ENCODE measurements at regions not wholly inside any gene's neighbourhood (a gene's known extent, or its start where the extent isn't known, plus 50 kb on each side); places are given as distances from the start of the nearest gene placed in this dataset.

GRCh38 chr1:82319546-82319945 is 518.8 kb downstream of the ADGRL2 start:
- intact Hi-C loops (cut with DNase I; ENCODE audit: low total_unique reads) = no loop called here
- H3K4me3 ChIP-seq = no peak overlapping the region
- no peaks in the 10 kb centered on the region for H3K27me3 ChIP-seq
- no peaks in the 10 kb centered on the region for H3K9me3 ChIP-seq
- no peak overlapping the region for H3K27ac ChIP-seq
- no peak for DNase-seq
- no peaks in the 10 kb centered on the region for H3K36me3 ChIP-seq
- TF ChIP-seq POLR2A (IDR thresholded peaks at IDR 0.05) = no peak
- TF ChIP-seq, protein P1, sequence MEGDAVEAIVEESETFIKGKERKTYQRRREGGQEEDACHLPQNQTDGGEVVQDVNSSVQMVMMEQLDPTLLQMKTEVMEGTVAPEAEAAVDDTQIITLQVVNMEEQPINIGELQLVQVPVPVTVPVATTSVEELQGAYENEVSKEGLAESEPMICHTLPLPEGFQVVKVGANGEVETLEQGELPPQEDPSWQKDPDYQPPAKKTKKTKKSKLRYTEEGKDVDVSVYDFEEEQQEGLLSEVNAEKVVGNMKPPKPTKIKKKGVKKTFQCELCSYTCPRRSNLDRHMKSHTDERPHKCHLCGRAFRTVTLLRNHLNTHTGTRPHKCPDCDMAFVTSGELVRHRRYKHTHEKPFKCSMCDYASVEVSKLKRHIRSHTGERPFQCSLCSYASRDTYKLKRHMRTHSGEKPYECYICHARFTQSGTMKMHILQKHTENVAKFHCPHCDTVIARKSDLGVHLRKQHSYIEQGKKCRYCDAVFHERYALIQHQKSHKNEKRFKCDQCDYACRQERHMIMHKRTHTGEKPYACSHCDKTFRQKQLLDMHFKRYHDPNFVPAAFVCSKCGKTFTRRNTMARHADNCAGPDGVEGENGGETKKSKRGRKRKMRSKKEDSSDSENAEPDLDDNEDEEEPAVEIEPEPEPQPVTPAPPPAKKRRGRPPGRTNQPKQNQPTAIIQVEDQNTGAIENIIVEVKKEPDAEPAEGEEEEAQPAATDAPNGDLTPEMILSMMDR (IDR thresholded peaks at IDR 0.05) = no peak
- no peaks in the 10 kb centered on the region for H3K4me1 ChIP-seq

DNA sequence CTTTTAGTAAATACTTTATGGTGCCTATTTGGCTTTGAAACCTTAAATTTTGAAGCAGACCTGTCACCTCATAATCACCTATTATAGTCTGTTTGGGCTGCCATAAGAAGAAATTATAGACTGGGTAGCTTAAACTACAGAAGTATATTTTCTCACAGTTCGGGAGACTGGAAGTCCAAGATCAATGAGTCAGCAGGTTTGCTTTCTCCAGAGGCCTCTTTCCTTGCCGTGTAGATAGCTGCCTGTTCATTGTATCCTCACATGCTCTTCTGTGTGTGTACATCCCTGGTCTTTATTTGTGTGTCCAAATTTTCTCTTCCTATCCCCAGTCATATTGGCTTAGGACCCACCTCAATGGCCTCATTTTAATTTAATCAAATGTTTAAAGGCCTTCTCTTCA is 518.2 kb downstream of the ADGRL2 start:
- Histone ChIP-seq H3K9me3 (no peaks in the 10 kb centered on the region), H3K27ac (no peak overlapping the region), H3K36me3 (no peaks in the 10 kb centered on the region), H3K4me1 (no peaks in the 10 kb centered on the region), H3K4me3 (no peak overlapping the region), H3K27me3 (no peaks in the 10 kb centered on the region)
- TF ChIP-seq POLR2A (IDR thresholded peaks at IDR 0.05) = no peak
- TF ChIP-seq, protein P1 (IDR thresholded peaks at IDR 0.05) = no peak
- intact Hi-C loops (cut with DNase I; ENCODE audit: low total_unique reads) = no loop called here
- no peak for DNase-seq

GRCh38 chr1:82318265-82318664 is 517.5 kb downstream of the ADGRL2 start:
- H3K4me3 ChIP-seq = no peak overlapping the region
- DNase-seq = no peak
- intact Hi-C loops (cut with DNase I; ENCODE audit: low total_unique reads) = no loop called here
- H3K36me3 ChIP-seq = no peaks in the 10 kb centered on the region
- no peaks in the 10 kb centered on the region for H3K27me3 ChIP-seq
- H3K4me1 ChIP-seq = no peaks in the 10 kb centered on the region
- TF ChIP-seq, protein P1 (IDR thresholded peaks at IDR 0.05) = no peak
- TF ChIP-seq POLR2A (IDR thresholded peaks at IDR 0.05) = no peak
- no peaks in the 10 kb centered on the region for H3K9me3 ChIP-seq
- H3K27ac ChIP-seq = no peak overlapping the region

- no peaks in the 10 kb centered on the region for H3K36me3 ChIP-seq
- H3K9me3 ChIP-seq = no peaks in the 10 kb centered on the region
- TF ChIP-seq, protein P1 (IDR thresholded peaks at IDR 0.05) = no peak
- no peak for TF ChIP-seq POLR2A (IDR thresholded peaks at IDR 0.05)
- no peaks in the 10 kb centered on the region for H3K27me3 ChIP-seq
- intact Hi-C loops (cut with DNase I; ENCODE audit: low total_unique reads) = no loop called here
- no peaks in the 10 kb centered on the region for H3K4me1 ChIP-seq
- no peak overlapping the region for H3K27ac ChIP-seq
- DNase-seq = no peak
- H3K4me3 ChIP-seq = no peak overlapping the region
These were observed 516.9 kb downstream of the ADGRL2 start for GRCh38 chr1:82317671-82318070.

- Histone ChIP-seq H3K27ac (no peak overlapping the region), H3K4me3 (no peak overlapping the region), H3K36me3 (no peaks in the 10 kb centered on the region), H3K4me1 (no peaks in the 10 kb centered on the region), H3K9me3 (no peaks in the 10 kb centered on the region), H3K27me3 (no peaks in the 10 kb centered on the region)
- DNase-seq = no peak
- intact Hi-C loops (cut with DNase I; ENCODE audit: low total_unique reads) = no loop called here
- TF ChIP-seq, protein P1 (IDR thresholded peaks at IDR 0.05) = no peak
- no peak for TF ChIP-seq POLR2A (IDR thresholded peaks at IDR 0.05)
These were observed 498.9 kb downstream of the ADGRL2 start for GRCh38 chr1:82299656-82300055.

Measured in uterus (tissue), 3 donors.